GDM1 (cell line): ENCODE measurements at regions not wholly inside any gene's neighbourhood (a gene's known extent, or its start where the extent isn't known, plus 50 kb on each side); places are given as distances from the start of the nearest gene placed in this dataset.

Experiments
- DNase-seq: peaks from one replicate; lab custom pipeline; 2025; lab: John Stamatoyannopoulos, UW

DNA sequence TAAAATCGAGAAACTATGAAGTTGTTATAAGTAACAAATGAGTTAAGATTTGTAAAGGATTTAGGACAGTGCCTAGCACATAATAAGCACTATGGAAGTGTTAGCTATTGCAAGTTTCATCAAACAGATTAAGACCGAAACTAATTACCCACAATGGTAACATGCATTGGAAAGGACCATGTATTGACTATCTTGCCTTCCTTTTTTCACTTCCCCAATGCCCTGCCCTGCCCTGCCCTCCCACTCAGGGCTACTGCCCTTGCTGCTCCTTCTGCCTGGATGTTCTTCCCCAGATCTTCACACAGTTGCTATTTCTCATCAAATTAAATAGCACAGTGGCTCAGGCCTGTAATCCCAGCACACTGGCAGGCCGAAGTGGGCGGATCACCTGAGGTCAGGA lies 202.1 kb upstream of the PSMD7 start:
- DNase-seq, result no peak

DNA sequence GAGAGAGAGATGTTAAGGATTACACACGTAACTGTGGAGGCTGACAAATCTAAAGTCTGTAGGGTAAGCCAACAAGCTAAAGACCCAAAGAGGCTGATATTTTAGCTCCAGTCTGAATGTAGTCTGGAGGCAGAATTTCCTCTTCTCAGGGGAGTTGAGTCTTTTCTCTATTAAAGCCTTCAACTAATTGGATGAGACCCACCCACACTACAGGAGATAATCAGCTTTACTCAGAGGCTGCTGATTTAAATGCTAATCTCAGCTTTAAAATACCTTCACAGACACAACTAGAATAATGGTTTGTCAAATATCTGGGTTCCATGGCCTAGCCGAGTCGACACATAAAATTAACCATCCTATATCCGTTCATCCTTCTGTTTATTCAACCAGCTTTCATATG lies 204.3 kb upstream of the PSMD7 start:
- no peak for DNase-seq

DNA sequence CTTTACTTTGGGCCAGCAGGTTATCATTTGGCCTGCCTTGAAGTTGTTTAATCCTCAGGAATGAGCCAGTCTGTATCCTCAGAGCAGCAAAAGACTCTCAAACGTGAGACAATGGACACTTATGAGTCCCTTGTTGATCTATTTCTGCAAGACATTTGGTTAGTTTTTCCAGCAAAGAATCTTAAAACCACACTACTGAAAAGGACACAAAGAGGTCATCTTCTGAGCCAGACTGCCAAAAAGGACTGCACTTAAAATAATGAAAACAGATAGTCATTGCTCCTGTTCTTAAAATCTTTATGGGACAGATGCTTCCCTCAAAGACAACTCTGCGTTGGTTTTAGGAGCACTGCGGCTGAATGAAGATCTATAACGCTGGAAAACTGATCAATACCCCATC lies 205.7 kb upstream of the PSMD7 start:
- DNase-seq, result no peak

DNA sequence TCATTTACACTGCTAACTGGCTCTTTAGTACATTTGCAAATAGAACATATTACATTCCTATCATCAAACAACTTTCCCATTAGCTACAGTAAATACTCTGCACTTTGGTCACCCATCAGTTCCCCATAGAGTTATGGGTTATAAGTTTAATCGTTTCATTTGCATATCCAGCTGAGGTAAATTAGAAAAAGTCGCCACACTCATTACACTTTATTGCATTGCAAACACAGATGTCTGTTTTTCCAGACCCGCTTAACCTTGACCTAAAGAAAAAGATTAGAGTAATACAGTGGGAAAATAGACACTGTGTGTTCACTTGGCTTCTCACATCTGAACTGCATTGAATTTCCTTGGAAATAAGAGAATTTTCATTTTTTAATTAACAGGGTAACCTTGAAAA lies 213.1 kb upstream of the PSMD7 start:
- no peak for DNase-seq

DNA sequence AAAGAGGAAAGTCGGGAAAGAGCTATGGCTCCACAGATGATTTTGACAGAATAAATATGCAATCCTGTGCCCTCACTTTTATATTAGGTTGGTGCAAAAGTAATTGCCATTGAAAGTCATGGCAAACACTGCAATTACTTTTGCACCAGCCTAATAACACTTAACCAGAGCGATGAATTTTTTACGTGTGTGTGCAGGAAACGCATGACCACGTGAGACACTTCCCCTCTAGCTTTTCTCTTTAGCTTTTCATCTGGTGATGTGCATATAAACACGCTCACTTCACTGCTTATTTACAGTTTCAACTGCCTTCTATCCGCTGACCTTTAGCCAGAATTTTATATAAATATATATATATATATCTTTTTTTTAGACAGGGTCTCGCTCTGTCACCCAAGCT lies 216.3 kb upstream of the PSMD7 start:
- no peak for DNase-seq

DNA sequence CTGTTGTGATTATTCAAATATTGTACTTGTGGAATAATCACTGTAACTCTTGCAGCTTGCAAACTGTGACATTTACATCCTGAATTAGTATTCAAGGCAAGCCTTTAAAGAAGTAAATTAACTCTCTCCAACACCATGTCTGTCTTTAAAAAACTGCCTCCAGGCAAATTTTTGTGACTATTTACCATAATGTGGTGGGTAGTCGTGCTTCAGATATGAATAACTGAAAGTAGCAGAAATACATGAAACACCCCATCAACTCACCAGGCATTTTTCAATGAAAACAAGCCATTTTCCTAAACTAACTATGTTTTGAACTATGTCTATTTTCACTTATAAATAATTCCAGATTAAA lies 217.4 kb upstream of the PSMD7 start:
- no peak for DNase-seq

DNA sequence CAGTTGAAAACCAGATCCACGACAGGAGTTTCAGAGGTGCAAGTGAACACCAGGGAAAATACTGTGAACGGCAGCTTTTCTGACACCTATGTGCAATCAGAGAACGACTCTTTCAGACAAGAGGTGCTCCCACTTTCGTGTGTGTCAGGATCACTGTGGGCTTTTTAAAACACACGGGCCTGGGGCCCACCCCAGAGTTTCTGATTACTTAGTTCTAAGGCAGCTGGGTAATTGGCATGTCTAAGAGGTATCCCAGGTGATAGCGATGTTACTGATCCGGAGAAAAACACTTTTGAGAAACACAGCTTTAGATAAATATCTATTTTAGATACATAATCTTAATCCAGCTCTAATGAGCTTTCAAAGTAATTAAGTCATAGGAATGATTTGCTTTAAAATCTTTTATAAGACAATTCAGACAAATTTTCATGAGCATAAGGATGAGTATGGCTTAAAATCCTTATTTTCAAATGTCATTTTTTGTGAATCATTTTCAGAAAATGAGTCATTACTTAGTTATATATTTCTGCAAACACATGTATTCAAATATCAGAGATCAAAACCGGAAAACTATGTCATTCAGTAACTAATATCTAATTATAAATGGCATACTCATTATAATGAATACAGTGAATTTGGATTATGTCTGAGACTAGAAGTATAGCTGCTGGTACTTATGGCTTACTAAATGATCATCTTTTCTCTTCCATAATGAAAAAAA lies 217.9 kb upstream of the PSMD7 start:
- DNase-seq, result no peak

DNA sequence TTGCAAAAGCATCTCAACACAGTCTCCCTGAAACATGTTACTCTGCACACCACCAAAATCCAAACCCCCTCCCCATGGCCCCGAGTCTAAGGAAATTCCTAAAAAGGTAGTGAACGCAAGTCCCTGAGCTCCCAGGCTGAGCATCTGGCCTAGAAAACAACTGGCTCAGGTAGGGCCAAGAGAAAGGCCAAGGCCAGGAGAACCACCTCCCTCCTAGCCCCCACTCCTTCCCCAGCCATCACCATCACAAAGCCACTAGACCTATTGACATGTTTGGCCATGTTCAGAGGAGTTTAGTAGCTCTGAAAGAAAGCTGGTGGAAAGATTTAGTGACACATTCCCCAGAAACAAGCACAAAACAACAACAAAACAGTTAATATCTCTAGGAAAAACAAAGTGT lies 220.0 kb upstream of the PSMD7 start:
- DNase-seq, result no peak

DNA sequence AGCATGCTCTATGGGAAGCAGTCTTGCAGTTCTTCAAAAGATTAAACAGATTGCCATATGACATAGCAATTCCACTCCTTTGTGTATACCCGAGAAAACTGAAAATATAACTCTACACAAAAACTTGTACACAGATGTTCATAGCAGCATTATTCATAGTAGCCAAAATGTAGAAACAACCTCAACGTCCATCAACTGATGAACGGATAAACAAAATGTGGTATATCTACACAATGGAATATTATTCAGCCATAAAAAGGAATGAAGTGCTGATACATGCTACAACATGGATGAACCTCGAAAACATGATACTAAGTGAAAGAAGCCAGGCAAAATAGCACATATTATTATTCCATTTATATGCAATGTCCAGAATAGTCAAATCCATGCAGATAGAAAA lies 221.2 kb upstream of the PSMD7 start:
- DNase-seq, result no peak

DNA sequence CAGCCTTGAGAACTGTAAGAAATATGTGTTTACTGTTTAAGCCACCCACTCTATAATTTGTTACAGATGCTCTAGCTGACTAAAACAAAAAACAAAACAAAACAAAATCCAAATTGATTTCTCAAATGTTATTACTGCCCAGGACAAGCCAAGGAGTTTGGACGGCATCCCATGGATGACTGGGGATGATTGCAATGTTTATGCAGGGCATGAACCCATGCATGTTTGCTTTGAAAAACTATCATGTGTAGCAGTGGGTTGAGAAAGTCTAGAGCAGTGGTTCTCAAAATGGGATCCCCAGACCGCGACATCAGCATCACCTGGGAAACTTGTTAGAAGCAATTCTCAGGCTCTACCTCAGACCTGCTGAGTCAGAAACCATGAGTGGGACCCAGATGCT lies 223.2 kb upstream of the PSMD7 start:
- DNase-seq, result no peak

DNA sequence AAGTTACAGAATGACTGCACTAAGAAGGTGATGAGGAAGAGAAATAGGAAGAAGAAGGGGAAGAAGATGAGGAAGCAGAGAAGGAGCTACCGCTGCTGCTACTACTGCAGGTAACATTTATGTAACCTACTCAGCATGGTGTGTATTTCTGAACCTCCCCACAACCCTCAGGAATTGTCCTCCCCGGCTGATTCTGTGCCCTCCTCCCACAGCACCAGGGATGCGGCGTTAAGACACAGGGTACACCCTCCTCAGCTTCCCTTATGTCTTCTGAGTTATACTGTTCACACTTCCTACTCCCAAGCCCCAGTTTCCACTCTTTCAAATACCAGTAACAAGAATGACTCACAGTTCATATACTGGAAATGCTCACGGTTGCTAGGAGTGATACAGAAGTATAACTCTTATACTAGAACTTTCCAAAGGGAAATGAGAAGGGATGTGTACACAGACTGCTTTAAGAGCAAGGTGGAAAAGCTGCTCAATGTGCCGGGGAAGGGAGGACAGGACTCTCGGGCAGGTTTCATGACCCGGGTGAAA lies 224.5 kb upstream of the PSMD7 start:
- DNase-seq, result no peak

DNA sequence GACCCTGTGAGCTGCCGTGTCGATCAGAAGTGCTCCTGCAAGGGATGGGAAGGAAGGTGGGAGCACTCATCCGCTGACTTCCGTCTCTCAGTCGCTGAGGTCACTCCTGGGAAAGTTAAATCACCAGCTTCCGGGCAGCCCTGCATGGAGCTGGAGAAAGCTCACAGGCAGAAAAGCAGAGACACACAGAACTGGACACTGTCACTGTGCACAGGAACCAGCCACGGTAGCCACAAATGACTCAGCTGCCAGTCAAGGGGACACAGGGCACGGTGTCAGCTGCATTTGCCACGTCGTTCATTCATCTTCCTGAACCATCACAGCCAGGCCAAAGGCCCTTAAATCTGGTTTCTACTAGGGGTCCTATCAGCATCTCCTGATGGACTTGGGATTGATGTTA lies 226.4 kb upstream of the PSMD7 start:
- DNase-seq, result no peak

DNA sequence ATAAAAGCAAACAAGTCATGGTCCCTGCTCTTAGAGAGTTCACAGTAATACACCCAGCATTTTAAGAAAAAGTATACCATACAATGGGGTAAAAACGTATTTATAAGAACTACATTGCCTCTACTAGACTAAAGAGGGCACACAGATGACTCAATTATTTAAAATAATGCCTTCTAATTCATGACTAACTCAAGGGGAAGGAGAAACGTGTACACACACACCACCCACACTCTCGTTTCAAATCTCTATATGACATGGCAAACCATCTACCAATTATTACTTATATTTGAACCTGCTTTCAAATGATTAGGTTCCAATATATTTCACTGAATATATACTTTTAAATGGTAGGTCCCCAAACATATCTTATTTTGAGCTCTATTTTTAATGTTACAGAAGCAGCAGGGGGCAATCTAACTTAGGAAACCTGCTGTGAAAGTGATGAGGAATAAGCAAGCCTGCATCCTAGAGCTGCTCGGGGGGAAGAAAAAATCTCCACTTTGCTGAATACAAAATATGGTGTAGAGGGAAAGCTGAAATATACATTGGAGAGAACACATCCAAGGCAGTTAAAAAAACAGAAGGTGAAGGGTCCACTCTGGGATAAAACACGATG lies 232.4 kb upstream of the PSMD7 start:
- DNase-seq, result no peak

DNA sequence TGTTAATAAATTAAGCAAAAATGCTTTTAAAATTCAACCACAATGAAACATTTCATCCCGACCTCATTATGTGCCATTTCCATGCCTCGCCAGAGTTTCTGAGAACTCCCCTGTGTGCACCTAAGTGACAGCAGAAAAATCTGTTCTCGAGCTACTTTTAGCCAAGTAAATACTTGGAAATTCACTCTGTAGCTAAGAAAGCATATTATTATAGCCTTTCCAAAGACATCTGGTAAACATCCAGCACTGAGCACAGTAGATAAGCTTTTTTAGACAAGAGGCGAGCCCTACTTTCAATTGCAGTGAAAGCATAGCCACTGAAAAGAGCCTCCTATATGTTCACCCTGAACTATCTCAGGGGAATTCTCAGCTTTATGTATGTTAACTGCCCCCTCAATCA lies 242.8 kb upstream of the PSMD7 start:
- no peak for DNase-seq

DNA sequence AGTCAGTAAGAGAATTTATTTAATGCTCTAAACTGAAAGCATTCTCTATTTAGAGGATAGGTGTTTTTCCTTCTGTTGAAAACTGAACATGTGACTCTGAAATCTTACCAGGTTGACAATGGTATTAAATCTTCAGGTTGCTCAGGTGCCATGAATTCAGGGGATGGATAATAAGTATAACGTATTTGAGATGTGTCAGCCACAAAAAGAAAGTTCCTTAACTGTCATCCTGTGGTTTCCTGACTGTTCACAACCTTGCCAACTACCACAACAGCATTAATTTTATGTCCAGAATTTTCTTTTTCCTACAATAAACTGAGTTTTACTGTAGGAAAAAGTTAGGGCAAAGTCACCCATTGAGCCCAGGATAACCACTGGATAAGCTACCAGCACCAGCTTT lies 243.3 kb upstream of the PSMD7 start:
- no peak for DNase-seq

DNA sequence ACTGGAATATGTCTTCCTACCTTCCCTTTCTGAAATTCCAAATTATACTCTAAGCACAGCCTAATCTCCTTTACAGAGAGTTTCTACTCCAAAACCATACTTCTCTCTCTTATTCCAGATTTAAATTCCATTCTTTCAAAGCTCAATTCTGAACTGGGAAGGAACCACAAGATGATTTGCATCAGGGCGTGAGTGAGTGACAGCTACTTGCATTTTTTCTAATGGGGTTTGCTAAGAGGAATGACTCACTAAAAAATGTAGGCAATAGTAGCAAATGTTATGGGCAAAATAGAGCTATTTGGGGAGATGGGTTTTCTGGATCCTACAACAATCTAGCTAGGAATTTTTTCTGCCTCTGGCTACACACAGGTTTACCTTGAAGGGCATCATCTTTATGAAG lies 244.6 kb upstream of the PSMD7 start:
- DNase-seq, result no peak

DNA sequence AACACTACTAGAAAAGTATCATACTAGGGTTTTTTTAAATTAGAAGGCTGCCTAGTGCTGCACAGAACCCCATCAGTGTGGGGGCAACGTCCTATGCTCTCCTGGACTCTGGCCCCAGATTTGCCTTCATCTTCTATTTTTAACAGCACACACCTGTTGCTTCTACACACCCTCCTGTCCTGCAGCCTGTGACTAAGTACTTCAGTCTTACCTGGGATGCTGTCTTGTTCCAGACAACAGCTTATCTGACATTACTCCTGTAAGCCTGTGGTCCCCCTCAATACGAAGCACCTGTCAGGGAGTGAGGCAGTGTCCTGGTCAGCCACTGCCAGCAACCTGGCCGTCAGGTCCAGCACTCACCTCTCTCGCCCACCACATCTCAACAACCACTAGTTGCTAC lies 247.6 kb upstream of the PSMD7 start:
- DNase-seq, result no peak

DNA sequence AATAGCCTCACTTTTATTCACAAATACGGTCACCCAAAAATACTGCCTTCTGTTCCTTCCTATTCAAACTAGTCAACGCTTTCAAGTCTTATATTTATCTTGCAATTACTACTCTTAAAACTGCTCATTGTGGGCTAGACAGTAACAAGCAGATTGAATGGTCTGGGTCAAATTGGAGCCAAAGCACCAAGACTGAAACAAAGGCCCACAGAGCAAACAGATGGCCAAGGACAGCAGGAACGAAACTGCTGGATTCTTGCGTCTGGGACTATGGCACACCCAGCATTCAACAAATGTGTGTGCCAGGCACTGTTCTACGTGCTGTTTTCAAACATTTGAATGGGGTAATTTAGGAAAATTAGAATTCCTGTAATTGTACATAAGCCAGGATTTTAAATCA lies 250.1 kb upstream of the PSMD7 start:
- DNase-seq, result no peak

DNA sequence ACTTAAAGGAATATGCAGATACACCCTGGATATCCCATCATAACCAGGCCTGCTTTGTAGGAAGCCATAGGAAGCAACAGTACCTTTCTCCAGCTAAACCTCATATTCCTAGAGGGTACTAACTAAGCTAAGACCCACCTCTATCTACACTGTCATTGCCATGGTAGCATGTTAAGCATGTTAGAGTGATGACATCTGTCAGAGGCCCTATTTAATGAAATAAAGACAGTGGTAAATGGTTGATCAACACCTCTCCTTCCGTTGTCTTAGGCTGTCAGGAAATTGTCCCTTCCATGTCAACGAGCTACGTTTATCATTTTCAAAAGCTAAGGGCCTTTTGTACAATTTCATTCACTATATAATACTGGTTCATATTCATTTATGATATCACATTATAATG lies 251.1 kb upstream of the PSMD7 start:
- DNase-seq, result no peak

DNA sequence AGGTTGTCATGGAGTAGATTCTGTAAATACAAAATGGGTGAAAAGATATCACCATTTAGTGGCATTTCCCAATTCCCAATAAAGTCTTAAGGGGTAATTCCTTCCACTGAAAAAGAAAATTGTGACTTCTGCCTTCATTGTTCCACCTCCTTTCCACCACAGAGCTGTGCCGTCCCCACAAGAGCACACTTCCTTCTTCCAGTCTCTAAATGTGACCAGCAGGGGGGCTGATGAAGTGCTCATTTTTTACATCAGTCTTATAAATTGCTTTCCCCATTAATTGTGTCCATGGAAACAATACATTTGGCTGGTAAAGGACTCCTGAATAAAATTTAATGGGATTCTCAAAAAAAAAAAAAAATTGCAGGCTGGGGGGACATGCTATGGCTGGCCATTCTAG lies 260.8 kb upstream of the PSMD7 start:
- DNase-seq, result no peak

DNA sequence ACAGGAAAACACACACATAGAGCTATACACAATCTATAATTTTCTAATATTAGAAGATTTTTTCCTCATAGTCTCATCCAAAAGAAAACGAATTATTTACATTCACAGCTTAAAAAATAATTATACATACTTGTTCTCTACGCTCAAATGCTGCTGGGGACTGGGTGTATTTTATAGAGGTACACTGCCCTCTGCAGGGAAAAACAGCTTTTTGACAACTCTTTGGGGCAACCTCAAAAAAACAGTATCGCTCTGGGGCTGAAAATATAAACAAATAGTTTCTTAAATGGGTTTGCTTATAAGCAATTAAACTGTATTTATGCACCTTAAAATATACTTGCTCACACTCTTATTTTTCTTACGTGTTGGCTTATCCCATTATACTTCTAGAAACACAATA lies 261.8 kb upstream of the PSMD7 start:
- no peak for DNase-seq

DNA sequence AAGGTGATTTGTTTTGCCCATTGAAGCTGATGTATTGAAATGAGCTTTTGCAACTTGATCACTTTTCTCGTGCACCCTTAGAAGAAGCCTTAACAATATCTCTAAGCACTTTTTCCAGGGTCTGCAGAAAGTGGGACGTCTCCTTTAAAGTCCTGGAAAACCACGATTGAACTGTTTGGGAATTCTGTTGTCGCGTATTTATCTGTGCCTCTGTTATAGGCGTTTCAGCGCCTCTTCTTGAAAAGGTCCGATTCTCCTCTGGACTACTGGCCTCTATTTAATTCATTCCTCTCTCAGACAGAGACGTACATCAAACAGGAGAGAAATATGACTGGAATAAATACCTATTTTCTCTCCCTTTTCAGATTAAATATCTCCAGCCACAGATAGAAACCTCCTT lies 262.4 kb upstream of the PSMD7 start:
- no peak for DNase-seq

DNA sequence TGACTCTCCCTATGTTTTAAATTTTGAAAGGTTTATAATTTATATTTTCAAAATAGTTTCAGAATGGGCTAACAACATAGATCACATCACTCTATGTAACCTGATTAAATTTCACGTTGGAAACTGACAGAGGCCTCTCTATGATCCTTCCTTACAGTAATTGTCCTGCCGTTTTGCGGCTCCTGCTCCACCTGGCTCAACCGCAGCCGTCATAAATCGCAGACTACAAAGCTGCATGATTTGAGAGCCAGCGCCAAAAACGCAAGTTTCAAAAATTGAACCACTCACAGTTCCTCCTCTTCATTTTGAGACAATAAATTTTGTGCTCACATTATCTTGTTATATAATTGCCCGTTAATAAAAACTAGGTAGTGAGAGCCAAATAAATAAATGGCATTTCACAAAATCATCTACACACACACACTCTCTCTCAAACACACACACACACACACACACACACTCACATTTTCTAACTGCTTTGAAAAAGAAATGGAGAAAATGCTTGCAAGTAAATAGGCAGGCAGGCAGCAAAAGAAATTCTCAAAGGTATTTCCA lies 263.1 kb upstream of the PSMD7 start:
- DNase-seq, result no peak

DNA sequence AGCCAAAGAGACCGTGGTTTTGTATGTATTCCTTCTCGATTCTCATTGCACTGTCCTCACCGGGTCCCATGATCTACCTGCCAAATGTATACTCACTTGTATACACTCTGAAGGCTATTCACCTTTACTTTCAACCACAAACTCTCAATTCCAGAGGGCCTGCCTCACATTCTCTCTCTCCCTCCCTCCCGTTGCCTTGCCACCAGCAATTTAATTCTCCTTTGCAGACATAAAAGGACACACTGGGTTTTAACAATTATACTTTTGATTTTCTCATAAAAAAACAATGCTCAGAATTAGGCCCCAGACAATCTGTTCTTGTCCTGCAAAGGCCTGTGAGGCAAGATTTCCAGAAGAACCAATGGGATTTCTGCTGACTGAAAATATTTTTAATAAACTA lies 265.1 kb upstream of the PSMD7 start:
- no peak for DNase-seq
